ENCODE measurements at regions not wholly inside any gene's neighbourhood (a gene's known extent, or its start where the extent isn't known, plus 50 kb on each side); places are given as distances from the start of the nearest gene placed in this dataset.
"Not testable (repeated sequence)": the region's sequence is repeated elsewhere in the genome, so short reads cannot be mapped to it uniquely, and the experiment has no call there.

- H4K20me1 ChIP-seq (ENCODE audit: insufficient read depth, low read length), result no peaks in the 10 kb centered on the region
- intact Hi-C loops (cut with micrococcal nuclease), result no loop called here
- no peak overlapping the region for H2AFZ ChIP-seq (ENCODE audit: insufficient read depth, low read depth, low read length, poor library complexity, severe bottlenecking)
- H3K36me3 ChIP-seq (replicated peaks in 1 of 2; ENCODE audit: control insufficient read depth in 1 of 2, insufficient read depth in 2 of 2, low read length in 2 of 2), result no peaks in the 10 kb centered on the region
- no peaks in the 10 kb centered on the region for H3K27me3 ChIP-seq (ENCODE audit: control insufficient read depth in 2 of 2, insufficient read depth in 2 of 2, low read length in 2 of 2)
- no peak overlapping the region for H3K4me3 Mint-ChIP-seq
- no peaks in the 10 kb centered on the region for H3K9me3 ChIP-seq (replicated peaks in 1 of 2; ENCODE audit: control insufficient read depth in 1 of 2, insufficient read depth in 1 of 2, low read length in 2 of 2)
- peaks cover 0 to 2% (median 0%) of the 10 kb centered on the region in 7 donors for H3K9me3 Mint-ChIP-seq
- no peaks in the 10 kb centered on the region for H3K79me2 ChIP-seq (ENCODE audit: insufficient read depth, low read length)
- no peaks in the 10 kb centered on the region for H3K36me3 Mint-ChIP-seq
- no peaks in the 10 kb centered on the region for H3K4me1 ChIP-seq (ENCODE audit: control insufficient read depth in 1 of 2, insufficient read depth in 2 of 2, low read length in 2 of 2)
- H3K27ac Mint-ChIP-seq, result no peak overlapping the region
- 77% methylated on average over 16 of the region's 17 CpGs for WGBS (ENCODE audit: insufficient coverage)
- peaks cover 2 to 8% (median 6%) of the 10 kb centered on the region in 3 donors for H3K27me3 Mint-ChIP-seq (ENCODE audit: low read depth in 3 of 3)
- TF ChIP-seq CTCF (IDR thresholded peaks at IDR 0.05), result no peak
- H3K27ac ChIP-seq (ENCODE audit: low read depth in 1 of 2, low read length in 2 of 2), result no peak overlapping the region
- H3K4me1 Mint-ChIP-seq, result no peaks in the 10 kb centered on the region
- no peak overlapping the region for H3K9ac ChIP-seq (ENCODE audit: insufficient read depth, low read length, poor library complexity, severe bottlenecking)
- DNase-seq, result no peak
- H3K4me3 ChIP-seq (replicated peaks in 1 of 3; ENCODE audit: low read depth in 2 of 3, low read length in 3 of 3), result no peak overlapping the region
- H3K4me2 ChIP-seq (replicated peaks; ENCODE audit: extremely low read depth, low read length, poor library complexity, severe bottlenecking), result no peak overlapping the region
Measured at GRCh38 chr6:167404385-167405049, 79.6 kb downstream of the TTLL2 start.

GRCh38 chr6:167405778-167406532 lies 81.1 kb downstream of the TTLL2 start:
- peaks cover 2 to 6% (median 6%) of the 10 kb centered on the region in 3 donors for H3K27me3 Mint-ChIP-seq (ENCODE audit: low read depth in 3 of 3)
- H3K4me3 Mint-ChIP-seq, result no peak overlapping the region
- H3K27ac Mint-ChIP-seq, result no peak overlapping the region
- Histone ChIP-seq H3K4me1 (ENCODE audit: control insufficient read depth in 1 of 2, insufficient read depth in 2 of 2, low read length in 2 of 2) (no peaks in the 10 kb centered on the region), H3K4me3 (replicated peaks in 1 of 3; ENCODE audit: low read depth in 2 of 3, low read length in 3 of 3) (no peak overlapping the region), H3K36me3 (replicated peaks in 1 of 2; ENCODE audit: control insufficient read depth in 1 of 2, insufficient read depth in 2 of 2, low read length in 2 of 2) (no peaks in the 10 kb centered on the region), H2AFZ (ENCODE audit: insufficient read depth, low read depth, low read length, poor library complexity, severe bottlenecking) (no peak overlapping the region), H3K79me2 (ENCODE audit: insufficient read depth, low read length) (no peaks in the 10 kb centered on the region), H3K9ac (ENCODE audit: insufficient read depth, low read length, poor library complexity, severe bottlenecking) (no peak overlapping the region), H3K27ac (ENCODE audit: low read depth in 1 of 2, low read length in 2 of 2) (no peak overlapping the region), H3K9me3 (replicated peaks in 1 of 2; ENCODE audit: control insufficient read depth in 1 of 2, insufficient read depth in 1 of 2, low read length in 2 of 2) (no peaks in the 10 kb centered on the region), H4K20me1 (ENCODE audit: insufficient read depth, low read length) (no peaks in the 10 kb centered on the region), H3K4me2 (replicated peaks; ENCODE audit: extremely low read depth, low read length, poor library complexity, severe bottlenecking) (no peak overlapping the region), H3K27me3 (ENCODE audit: control insufficient read depth in 2 of 2, insufficient read depth in 2 of 2, low read length in 2 of 2) (no peaks in the 10 kb centered on the region)
- no peak for DNase-seq
- no peaks in the 10 kb centered on the region for H3K36me3 Mint-ChIP-seq
- no peak for TF ChIP-seq CTCF (IDR thresholded peaks at IDR 0.05)
- H3K4me1 Mint-ChIP-seq, result no peaks in the 10 kb centered on the region
- intact Hi-C loops (cut with micrococcal nuclease), result no loop called here
- H3K9me3 Mint-ChIP-seq, result peaks cover 0 to 2% (median 0%) of the 10 kb centered on the region in 7 donors
- WGBS (ENCODE audit: insufficient coverage), result 85% methylated on average over 12 of the region's 14 CpGs

GRCh38 chr6:167406533-167407238 lies 81.8 kb downstream of the TTLL2 start:
- intact Hi-C loops (cut with micrococcal nuclease); H3K4me1 Mint-ChIP-seq; H3K4me1 ChIP-seq (ENCODE audit: control insufficient read depth in 1 of 2, insufficient read depth in 2 of 2, low read length in 2 of 2); H3K79me2 ChIP-seq (ENCODE audit: insufficient read depth, low read length); DNase-seq; H3K9me3 Mint-ChIP-seq; H4K20me1 ChIP-seq (ENCODE audit: insufficient read depth, low read length); H3K4me2 ChIP-seq (replicated peaks; ENCODE audit: extremely low read depth, low read length, poor library complexity, severe bottlenecking); H3K27ac ChIP-seq (ENCODE audit: low read depth in 1 of 2, low read length in 2 of 2); H3K27me3 ChIP-seq (ENCODE audit: control insufficient read depth in 2 of 2, insufficient read depth in 2 of 2, low read length in 2 of 2); H3K36me3 ChIP-seq (replicated peaks in 1 of 2; ENCODE audit: control insufficient read depth in 1 of 2, insufficient read depth in 2 of 2, low read length in 2 of 2); H2AFZ ChIP-seq (ENCODE audit: insufficient read depth, low read depth, low read length, poor library complexity, severe bottlenecking); H3K4me3 Mint-ChIP-seq; H3K36me3 Mint-ChIP-seq; H3K27me3 Mint-ChIP-seq (ENCODE audit: low read depth in 3 of 3); H3K9ac ChIP-seq (ENCODE audit: insufficient read depth, low read length, poor library complexity, severe bottlenecking); H3K9me3 ChIP-seq (replicated peaks in 1 of 2; ENCODE audit: control insufficient read depth in 1 of 2, insufficient read depth in 1 of 2, low read length in 2 of 2); H3K4me3 ChIP-seq (replicated peaks in 1 of 3; ENCODE audit: low read depth in 2 of 3, low read length in 3 of 3); H3K27ac Mint-ChIP-seq: not testable (repeated sequence)
- 91% methylated on average over 10 of the region's 16 CpGs for WGBS (ENCODE audit: insufficient coverage)

Data from CD14-positive monocyte (primary cell).